ENCODE measurements at regions not wholly inside any gene's neighbourhood (a gene's known extent, or its start where the extent isn't known, plus 50 kb on each side); places are given as distances from the start of the nearest gene placed in this dataset.
"Not testable (repeated sequence)": the region's sequence is repeated elsewhere in the genome, so short reads cannot be mapped to it uniquely, and the experiment has no call there.

- TF ChIP-seq ZFX (IDR thresholded peaks at IDR 0.05) (no peak), CTCF (conservative IDR thresholded peaks at IDR 0.05) (no peak)
- H3K27ac ChIP-seq, result no peak overlapping the region
These were observed 83.3 kb upstream of the SLC30A5 start for GRCh38 chr5:69010476-69010875.

GRCh38 chr5:69011910-69012309 is 81.9 kb upstream of the SLC30A5 start:
- TF ChIP-seq ZFX (IDR thresholded peaks at IDR 0.05), result no peak
- no peak for TF ChIP-seq CTCF (conservative IDR thresholded peaks at IDR 0.05)
- no peak overlapping the region for H3K27ac ChIP-seq

GRCh38 chr5:69013481-69013880 is 80.3 kb upstream of the SLC30A5 start:
- no peak for TF ChIP-seq ZFX (IDR thresholded peaks at IDR 0.05)
- TF ChIP-seq CTCF (conservative IDR thresholded peaks at IDR 0.05), result no peak

GRCh38 chr5:69014007-69014406 is 79.8 kb upstream of the SLC30A5 start:
- not testable (repeated sequence) for H3K27ac ChIP-seq

More at GRCh38 chr5:69013481-69013880, 80.3 kb upstream of the SLC30A5 start:
- no peak overlapping the region for H3K27ac ChIP-seq

GRCh38 chr5:69019668-69020375 is 74.0 kb upstream of the SLC30A5 start:
- H3K27ac ChIP-seq, result no peak overlapping the region
- TF ChIP-seq ZFX (IDR thresholded peaks at IDR 0.05), result no peak
- TF ChIP-seq CTCF (conservative IDR thresholded peaks at IDR 0.05), result no peak

- no peak overlapping the region for H3K27ac ChIP-seq
- TF ChIP-seq CTCF (conservative IDR thresholded peaks at IDR 0.05), result peak; percentile 86
- no peak for TF ChIP-seq ZFX (IDR thresholded peaks at IDR 0.05)
These were observed 69.6 kb upstream of the SLC30A5 start for GRCh38 chr5:69024241-69024651.

- H3K27ac ChIP-seq, result no peak overlapping the region
- TF ChIP-seq ZFX (IDR thresholded peaks at IDR 0.05), result no peak
- TF ChIP-seq CTCF (conservative IDR thresholded peaks at IDR 0.05), result no peak; the same call in 1 of the 2 replicates
These were observed 64.5 kb upstream of the SLC30A5 start for GRCh38 chr5:69029292-69029691.
